ENCODE measurements at regions not wholly inside any gene's neighbourhood (a gene's known extent, or its start where the extent isn't known, plus 50 kb on each side); places are given as distances from the start of the nearest gene placed in this dataset.
A peak's percentile ranks its signal among the peaks of the same experiment; 100 is the strongest.
"Not testable (repeated sequence)": the region's sequence is repeated elsewhere in the genome, so short reads cannot be mapped to it uniquely, and the experiment has no call there.

GRCh38 chrX:9349572-9350494 lies 115.0 kb upstream of the TBL1X start:
- DNase-seq: peak; percentile 75

DNA sequence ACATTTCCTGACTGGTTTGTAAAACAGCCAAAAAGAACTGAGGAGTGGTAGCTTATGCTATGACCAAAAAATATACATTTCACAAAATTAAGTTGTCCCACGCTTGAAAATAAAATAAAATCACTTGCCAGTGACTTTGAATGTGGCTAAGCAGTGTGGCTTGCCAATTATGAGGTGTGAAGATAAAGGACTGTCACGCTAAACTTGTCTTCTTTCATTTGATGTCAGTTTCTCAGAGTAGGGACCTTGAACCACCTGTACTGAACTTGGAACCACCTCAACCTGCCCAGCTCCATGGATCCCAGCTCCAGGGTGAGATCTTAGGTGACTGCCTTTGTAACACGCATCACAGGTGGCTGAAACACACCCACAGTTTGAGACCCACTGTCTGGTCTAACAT lies 113.7 kb upstream of the TBL1X start:
- DNase-seq: no peak

GRCh38 chrX:9352243-9352642 lies 112.6 kb upstream of the TBL1X start:
- no peak for DNase-seq

DNA sequence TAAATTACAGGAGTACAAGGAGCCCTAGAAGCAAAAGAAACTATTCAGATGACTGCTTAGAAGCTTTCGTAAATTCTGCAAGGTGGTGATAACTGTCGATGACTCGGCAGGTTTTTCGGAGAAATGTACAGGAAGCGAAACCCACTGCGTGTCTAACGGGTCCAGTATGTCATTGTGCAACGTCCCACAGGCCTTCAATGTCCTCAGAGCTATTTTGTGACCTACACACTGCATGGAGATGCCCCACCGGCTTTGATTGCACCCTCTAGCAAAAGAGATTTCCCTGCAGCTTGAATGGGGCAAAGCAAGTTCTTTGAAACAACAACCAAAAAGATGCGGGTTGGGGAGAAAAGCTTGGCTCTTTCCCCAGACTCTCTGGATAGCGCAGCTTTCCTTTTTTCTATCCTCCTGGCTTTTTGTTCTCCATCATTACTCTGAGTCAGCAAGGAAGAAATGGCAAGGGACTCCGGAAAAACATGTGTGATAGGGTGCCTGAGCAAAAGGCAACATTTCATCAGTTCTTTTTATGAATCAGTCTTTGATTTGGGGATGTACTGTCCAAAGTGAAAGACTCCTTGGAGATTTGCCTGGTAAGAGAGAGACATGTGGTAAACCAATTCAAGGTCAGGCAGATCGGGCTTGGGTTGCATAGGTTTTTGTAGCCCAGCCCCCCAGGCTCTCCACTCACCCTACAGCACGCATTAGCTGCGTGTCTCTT lies 112.0 kb upstream of the TBL1X start:
- DNase-seq: peak; percentile 92

GRCh38 chrX:9354918-9355317 lies 109.9 kb upstream of the TBL1X start:
- no peak for DNase-seq

DNA sequence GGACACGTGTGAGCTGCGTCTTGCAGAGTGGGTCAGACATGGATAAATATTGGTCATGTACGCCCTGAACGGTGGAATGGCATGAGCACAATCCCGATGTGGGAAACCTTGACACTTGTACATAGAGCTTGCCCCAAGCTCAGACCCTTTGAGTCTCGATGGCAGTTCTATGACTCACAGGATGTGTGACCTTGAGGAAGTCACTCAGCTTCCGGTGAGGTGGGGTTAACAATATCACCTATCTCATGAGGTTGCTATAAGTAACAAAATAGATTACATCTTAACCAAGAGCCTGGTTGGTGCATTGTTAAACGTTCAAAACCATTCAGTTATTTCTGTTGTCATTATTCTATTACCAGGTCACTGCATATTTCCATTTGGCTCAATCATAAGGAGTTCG lies 109.1 kb upstream of the TBL1X start:
- no peak for DNase-seq

GRCh38 chrX:9356846-9357245 lies 108.0 kb upstream of the TBL1X start:
- peak; percentile 47 for DNase-seq

DNA sequence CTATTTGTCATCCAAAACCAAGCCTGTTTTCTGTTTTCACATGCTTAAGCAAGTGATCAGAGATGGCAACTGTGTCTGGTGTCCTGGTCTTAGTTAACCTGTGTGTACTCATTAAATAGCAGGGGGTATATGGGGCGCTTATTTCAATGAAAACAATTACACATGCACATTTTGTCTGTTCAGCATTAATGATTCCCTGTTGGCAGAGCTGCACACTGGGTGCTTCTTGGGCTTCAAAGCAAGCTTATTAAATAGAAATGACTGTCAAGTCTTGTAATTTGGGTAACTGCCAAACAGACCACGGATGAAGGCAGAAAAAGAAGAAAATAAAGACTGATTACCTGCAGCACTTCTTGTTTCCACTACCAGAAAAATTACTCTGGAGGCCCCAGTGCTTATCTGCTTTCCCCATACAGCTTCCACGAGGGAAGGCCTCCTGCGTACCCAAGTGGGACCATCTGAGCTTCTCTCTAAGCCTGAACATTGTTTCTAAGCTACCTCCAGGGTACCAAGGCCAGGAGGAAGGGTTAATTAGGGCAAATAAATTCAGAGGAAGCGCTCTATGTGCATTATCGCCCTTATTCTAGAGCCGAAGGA lies 107.2 kb upstream of the TBL1X start:
- no peak for DNase-seq

DNA sequence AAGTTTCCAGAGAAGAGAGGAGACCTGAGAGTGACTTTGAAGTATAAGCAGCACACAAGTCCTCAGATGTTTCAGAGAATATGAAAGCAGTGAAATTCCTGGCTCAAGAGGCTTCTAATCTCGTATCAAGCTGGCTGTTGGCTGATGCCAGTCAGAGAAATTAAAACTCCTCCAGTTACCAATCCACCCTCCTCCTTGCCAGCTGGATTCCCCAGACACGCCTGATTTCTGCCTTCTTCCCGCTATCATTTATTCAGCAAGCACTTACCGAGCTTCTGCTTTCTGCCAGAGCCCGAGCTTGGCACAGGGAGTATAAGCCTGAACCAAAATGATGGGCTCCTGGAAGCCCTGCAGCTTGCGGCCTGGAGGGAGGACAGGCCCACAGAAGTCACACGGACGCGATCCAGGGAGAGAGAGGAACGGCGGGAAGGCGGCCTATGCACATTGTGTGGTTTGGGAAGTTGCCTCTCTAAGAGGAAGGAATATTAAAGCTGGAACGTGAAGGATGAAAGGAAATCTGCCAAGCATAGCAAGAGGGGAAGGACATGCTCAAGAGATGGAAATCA lies 102.4 kb upstream of the TBL1X start:
- DNase-seq: no peak

DNA sequence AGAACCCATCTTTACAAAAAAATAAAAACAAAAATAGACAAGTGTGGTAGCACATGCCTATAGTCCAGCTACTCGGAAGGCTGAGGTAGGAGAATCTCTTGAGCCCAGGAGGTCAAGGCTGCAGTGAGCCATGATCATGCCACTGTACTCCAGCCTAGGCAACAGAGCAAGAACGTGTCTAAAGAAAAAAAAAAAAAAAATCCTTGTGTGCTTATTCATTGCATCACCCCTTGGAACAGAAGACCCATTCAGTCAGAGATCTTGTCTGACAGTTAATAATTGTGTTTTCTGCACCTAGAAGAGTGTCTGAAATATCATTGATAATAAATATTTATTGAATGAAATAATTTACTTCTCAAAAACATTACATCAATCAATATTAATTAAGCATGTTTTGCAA lies 97.4 kb upstream of the TBL1X start:
- DNase-seq: no peak

DNA sequence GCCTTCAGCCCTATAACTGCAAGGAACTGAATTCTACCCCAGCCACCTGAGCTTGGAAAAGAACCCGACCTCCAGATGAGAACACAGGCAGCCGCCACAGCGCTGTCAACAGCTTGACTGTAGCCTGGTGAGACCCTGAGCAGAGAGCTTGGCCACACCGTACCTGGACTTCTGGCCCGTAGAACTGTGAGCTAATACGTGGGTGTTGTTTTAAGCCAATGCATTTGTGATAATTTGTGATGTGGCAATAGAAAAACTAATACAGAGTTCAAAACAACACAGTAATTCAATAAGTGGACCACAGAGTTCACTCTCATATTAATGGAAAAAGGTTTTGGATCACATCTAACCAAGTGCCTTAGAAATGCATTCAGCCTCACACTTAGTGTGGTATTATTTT lies 96.6 kb upstream of the TBL1X start:
- no peak for DNase-seq

DNA sequence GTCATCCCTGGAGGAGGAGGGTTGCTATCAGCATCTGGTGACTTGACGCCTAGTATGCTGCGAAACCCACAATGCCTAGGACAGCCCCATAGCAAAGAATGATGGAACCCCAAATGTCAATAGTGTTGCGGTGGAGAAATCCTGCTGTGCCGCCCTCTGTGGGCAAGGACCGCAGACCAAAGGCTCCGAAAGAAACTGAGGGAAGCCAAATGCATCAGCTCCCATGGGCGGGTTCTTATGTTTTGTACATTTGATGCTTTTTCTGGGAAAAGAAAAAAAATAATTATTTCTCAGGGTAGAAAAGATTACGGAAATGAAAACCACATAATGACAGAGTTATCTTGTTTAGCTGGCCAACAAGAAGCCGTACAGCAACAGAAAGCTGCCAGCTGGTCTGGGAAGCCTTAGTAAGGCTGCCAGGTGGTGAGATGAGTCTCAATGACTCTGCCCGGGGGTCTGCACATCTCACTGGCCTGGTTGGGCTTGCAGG lies 95.0 kb upstream of the TBL1X start:
- DNase-seq: no peak

- peak; percentile 49 for DNase-seq
Observed at GRCh38 chrX:9370893-9371292, 94.0 kb upstream of the TBL1X start.

DNA sequence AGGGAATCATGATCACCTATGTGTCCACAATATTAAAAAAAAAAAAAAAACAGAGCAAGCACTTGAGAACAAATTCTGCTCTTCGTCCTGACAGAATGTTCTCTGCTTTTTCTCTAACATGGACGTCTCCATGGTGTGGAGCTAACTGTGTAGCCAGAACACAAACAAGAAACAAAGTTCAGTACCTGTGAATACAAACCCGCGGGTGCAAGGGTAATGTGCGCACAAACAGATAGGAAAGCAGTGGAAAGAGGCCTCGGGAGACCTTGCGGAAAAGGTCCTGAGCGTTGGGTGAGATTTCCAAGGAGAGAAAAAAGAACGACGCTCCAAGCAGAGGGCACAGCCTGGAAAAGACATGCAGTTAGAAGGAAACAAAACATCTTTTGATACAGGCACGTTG lies 92.0 kb upstream of the TBL1X start:
- DNase-seq: no peak

DNA sequence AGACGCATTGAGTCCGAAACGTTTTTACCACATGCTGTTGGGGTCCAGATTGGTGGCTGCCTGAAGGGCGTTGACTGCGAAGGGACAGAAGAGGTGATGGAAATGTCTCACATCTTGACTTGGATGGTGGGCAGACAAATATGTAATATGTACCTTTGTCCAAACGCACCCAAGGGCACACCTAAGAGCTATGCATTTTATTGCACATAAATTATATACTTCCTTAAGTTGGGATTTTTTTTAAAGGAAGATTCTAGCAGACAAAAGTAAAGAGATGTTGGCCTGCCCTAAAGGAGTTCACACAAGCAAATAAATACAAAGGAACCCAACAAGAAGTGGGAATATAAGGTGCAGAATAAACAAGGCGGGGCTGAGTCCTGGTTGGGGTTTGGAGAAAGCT lies 91.1 kb upstream of the TBL1X start:
- DNase-seq: no peak

- no peak for DNase-seq
Observed at GRCh38 chrX:9374555-9374954, 90.3 kb upstream of the TBL1X start.

- no peak for DNase-seq
Observed at GRCh38 chrX:9376111-9376510, 88.7 kb upstream of the TBL1X start.

DNA sequence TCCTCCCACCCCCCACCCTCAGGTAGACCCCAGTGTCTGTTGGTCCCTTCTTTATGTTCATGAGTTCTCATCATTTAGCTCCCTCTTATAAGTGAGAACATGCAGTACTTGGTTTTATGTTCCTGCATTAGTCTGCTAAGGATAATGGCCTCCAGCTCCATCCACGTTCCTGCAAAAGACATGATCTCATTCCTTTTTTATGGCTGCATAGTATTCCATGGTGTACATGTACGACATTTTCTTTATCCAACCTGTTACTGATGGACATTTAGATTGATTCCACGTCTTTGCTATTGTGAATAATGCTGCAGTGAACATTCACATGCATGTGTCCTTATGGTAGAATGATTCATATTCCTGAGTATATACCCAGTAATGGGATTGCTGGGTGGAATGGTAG lies 87.6 kb upstream of the TBL1X start:
- DNase-seq: not testable (repeated sequence)

- peak; percentile 33 for DNase-seq
Observed at GRCh38 chrX:9378980-9379696, 85.7 kb upstream of the TBL1X start.

GRCh38 chrX:9379697-9380551 lies 84.9 kb upstream of the TBL1X start:
- peak; percentile 20 for DNase-seq

DNA sequence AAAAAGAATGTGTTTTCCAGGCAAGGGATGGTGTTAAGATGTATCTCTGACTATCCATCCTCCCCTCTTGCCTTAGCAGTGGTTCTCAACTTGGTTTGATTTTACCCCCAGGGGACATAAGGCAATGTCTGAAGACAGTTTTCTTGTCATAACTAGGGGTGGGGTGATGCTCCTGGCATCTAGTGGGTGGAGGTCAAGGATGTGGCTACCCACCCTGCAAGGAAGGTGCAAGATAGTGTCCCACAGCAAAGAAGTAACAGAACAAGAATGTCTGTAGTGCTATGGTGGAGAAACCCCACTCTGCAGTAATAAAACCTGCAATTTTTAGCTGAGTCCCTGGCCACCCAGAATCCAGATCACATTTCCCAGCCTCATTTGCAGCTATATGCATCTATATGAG lies 81.2 kb upstream of the TBL1X start:
- DNase-seq: no peak

DNA sequence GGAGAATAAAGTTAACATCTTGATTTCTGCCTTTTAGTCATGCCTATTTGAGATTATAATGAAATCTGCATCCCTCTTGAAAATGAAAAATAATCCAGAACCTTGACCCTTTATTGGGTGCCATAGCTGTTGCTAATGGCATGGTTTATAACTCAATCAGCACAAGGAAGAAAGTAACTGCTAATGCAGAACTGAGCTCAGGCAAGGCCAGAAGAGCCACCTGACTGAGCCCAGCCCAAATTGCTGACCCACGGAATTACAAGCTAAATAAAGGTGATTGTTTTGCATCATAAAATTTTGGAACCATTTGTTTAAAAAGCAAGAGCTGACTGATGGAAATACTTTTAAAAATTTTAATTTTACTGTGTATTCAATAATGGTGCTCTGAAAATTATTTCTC lies 76.4 kb upstream of the TBL1X start:
- no peak for DNase-seq

All from fibroblast of upper back skin (primary cell).